ENCODE measurements at regions not wholly inside any gene's neighbourhood (a gene's known extent, or its start where the extent isn't known, plus 50 kb on each side); places are given as distances from the start of the nearest gene placed in this dataset.

- DNase-seq, result peak; percentile 51
Measured at GRCh38 chr2:238963161-238963970, 115.5 kb downstream of the TWIST2 start.

GRCh38 chr2:238963971-238964328, 116.1 kb downstream of the TWIST2 start:
- DNase-seq, result no peak

GRCh38 chr2:238964544-238965067, 116.7 kb downstream of the TWIST2 start:
- no peak for DNase-seq

DNA sequence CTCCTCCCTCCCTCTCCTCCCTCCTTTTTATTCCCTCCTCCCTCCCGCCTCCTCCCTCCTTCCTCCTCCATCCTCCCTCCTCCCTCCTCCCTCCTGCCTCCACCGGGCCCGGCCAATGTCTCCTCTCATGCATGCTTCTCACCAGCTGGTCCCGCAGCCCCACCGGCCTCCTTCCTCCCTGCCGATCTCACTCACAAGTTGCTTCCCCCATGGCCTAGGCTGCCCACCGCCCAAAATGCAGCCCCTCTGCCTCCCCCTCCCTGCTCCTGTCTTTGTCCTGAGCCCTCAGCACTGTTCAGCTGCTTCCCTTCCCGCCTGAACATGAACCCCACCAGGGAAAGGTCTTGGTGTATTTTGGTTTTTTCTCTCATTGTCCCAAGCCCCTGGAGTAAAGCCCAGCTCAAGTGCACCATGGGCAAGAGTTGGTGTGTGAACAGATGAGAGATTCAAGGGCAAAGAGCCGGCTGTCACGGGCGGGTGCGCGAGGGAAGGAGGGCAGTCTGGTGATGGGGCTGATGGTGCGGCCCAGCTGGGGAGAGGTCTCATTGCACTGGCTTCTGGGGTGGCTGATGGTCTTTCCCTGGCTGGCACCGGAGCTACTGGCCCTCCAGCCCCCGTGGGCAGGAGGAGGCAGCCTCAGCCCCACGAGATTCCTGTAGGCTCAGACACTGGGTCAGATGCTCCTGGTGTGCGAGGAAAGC, 117.6 kb downstream of the TWIST2 start:
- no peak for DNase-seq

DNA sequence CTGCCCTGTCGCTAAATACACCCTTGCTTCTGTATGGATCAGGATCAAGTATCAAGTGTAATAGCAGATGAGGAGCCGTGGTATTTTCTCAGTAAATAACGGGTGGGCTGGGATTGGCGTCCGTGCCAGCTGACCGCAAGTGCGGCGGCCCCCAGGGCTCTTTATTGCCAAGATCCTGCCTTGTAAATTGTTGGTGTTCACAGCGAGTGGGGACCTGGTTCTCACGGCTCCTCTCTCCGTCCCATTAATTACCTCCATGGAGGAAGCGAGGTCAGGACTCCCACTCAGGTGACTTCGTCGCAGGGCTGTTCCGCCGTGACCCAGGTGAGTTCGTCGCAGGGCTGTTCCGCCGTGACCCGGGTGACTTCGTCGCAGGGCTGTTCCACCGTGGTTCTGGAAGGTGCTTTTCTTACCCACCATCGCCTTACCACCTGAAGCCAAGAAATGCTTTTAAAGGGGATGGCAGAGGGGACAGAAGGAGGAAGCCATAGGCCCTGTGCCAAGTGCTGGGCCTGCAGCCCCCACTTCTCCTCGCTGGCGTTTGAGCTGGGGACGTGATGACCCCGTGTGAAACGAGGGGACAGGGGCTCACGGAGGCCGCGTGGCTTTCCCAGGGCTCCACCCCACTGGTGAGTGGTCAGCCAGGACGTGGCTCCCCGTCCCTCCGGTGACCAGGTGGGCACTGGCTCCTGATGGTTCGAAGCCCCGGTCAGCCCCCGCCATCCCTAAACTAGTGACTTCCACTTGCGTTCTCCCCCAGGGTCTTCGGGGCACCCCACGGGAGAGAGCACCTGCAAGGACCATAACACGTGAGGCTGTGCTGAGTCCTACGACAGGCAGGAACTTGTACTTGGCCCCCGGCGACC, 118.4 kb downstream of the TWIST2 start:
- DNase-seq, result no peak

DNA sequence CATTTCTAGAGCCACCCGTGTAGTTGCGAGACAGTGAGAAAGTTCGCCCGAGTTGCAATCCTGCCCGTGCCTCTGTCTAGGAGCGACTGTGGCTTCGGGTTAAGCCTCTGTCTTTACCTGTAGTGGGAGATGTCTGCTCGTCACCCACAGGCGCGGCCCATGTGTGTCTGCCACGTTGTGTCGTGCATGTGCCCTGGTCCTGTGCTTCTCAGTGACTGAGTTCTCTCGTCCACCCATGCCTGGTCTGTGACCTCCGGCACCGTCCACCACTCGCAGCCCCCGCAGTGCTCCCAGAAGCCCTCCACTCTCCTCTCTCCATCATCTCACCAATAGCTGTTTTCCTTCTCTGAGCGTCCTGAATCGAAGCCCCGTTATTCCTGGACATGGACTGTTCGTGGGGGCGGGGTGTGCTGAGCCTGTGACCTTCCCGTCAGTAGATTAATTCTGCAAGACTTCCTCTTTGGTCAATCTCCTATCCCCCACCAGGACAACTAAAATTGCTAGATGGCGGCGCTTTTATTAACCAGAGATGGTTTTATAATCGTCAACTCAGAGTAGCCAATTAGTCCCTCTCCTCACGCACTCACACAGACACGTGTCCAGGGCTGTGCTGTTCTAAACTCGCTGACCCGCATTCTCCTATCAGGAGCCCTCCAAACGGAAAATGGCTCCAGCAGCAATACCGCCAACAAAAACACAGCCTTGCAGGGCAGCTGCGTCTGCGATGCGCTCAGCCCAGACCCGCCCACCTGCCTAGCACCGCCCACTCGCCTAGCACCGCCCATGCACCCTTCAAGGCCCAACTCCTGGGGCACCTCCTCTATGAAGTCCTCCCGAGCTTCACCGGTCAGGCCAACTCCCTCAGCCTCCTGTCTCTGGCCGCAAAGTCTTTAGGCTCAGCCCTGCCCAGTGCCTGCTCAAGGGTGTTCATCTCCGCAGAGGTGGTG, 119.4 kb downstream of the TWIST2 start:
- DNase-seq, result no peak

GRCh38 chr2:238967978-238968360, 120.1 kb downstream of the TWIST2 start:
- DNase-seq, result no peak

- DNase-seq, result no peak
Measured at GRCh38 chr2:238968616-238969384, 120.9 kb downstream of the TWIST2 start.

DNA sequence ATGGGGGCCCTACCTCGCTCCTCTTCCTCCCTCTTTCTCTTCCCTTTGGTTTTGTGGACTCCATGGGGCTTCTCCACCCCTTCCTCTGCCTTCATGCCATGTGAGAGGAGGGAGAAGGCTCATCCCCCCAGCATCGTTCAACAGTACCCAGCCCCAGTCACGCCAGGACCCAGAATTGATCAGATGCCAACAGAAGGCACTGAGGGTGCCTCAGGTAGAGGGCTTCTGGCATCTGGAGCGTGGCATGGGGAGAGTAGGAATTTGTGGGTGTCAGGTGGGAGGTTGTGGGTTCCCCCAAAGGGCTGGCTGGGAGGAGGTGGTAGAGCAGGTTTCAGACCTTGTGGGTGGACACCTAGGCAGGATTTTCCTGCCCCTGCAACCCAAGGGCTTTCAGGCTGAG, 122.0 kb downstream of the TWIST2 start:
- DNase-seq, result no peak

DNA sequence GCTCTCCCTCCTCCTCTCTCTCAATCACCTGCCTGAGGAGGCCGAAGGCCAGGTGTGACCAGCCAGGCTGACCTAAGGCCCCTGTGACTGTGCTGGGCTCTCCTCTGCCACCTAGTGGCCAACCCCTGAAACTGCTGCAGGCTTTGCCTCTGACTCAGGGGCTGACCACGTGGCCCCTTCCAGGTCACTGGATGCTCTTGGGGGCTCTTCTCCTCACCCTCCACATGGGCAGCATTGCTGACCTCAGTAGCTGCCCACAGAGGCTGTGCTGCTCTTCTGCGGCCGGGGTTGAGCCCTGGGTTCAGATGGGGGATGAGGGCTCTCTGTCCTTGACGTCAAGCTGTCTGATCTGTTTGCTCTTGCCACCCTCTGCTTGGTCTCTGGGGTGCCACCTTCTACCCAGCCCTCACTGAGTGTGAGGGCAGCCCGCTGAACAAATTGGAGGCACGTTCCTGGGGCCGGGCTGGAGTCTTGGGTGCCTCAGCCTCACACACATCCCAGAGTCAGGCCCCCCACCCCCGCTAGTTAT, 122.7 kb downstream of the TWIST2 start:
- DNase-seq, result peak; percentile 57

DNA sequence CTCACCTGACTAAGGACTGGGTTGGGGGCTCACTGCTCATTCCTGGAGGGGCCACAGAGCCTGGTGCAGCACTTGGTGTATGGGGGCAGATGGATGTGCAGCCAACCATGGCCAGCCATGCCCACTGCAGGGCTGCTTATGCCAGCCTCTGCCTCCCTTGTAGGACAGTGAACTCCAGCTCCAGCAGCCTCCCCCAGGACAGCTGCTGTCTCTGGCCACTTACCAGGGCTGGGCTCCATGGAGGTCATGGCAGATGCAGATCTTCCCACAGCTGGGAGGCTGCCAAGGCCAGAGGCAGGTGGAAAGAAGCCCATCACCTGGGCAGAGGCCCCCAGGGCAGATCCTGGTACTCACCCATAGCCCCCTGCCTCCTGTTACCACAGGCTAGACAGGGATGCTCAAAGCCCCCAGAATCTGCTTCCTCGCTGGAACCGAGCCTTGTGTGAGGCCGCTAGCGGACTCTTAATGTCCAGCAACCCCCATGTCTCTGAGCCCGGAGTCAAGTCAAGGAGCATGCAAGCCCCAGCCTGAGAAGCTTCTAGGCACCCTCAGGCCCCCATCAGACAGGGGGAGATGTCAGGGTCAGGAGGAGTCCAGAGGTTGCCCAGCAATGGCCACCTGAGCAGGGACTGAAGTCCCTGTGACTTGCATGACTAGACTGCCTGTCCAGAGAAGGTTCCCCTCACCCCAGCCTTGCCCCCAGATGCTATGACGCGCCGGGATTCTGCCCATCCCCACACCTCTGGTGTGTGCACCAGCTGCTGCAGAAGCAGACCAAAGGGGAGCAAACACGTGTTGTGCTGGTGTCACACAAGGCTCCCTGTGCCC, 123.6 kb downstream of the TWIST2 start:
- no peak for DNase-seq

DNA sequence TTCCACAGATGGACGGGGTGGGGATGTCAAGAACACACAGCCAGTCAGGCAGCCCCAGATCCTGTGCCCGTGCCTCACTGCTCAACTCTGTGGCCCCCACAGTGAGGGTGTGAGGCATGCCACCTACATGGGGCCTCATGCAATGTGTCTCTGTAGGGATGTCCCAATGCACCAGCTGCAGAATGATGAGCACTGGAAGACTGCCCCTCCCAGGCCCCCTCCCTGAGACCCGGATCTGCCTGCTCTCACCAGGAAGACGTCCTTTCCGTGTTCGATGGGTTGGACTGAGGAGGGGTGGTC, 124.2 kb downstream of the TWIST2 start:
- DNase-seq, result no peak

GRCh38 chr2:238973038-238973739, 125.3 kb downstream of the TWIST2 start:
- DNase-seq, result peak; percentile 42

GRCh38 chr2:238974081-238974480, 126.2 kb downstream of the TWIST2 start:
- peak; percentile 50 for DNase-seq

- DNase-seq, result peak; percentile 86
Measured at GRCh38 chr2:238974501-238975166, 126.7 kb downstream of the TWIST2 start.

GRCh38 chr2:238975408-238975807, 127.5 kb downstream of the TWIST2 start:
- no peak for DNase-seq

DNA sequence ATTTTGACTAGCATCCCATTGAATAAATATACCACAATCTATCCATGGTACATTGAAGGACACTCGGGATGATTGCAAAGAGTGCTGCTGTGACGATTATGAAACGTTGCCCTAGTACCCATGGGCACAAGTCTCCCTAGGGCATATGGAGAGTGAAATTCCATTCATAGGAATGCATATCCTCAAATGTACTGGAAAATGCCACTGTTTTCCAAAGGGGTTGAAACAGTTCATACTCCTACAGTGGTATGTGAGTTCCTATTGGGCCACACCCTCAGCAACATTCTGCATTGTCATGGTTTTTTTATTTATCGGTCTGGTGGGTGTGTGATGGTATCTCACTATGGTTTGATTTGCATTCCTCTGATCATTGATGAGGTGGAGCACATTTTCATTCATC, 130.6 kb downstream of the TWIST2 start:
- DNase-seq, result peak; percentile 70

DNA sequence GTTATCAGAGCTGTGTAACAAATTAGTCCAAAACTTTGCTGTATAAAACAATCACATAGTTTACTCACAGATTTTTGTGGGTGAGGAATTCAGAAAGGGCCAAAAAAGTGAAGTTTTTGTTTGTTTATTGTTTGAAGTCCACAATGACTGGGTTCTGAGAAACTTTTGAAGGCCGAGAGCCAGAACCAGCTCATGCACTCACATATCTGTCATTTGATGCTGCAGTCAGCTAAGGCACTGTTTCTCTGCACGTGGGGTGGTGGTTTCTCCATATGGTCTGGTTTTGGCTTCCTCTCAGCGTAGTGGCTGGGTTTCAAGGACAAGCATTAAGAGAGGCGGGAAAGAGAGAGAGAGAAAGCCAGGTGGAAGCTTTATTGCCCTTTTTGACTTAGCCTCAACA, 131.8 kb downstream of the TWIST2 start:
- DNase-seq, result no peak
